GM19395 (cell line): ENCODE measurements at regions not wholly inside any gene's neighbourhood (a gene's known extent, or its start where the extent isn't known, plus 50 kb on each side); places are given as distances from the start of the nearest gene placed in this dataset.
"Not testable (repeated sequence)": the region's sequence is repeated elsewhere in the genome, so short reads cannot be mapped to it uniquely, and the experiment has no call there.

Experiments used
- ATAC-seq: cut with Tn5 transposase; IDR thresholded peaks from one replicate; pipeline ENCODE4 v1.9.1; 2021; ENCODE audit warnings: mild to moderate bottlenecking, moderate library complexity; ENCODE audit not compliant: unreplicated experiment

GRCh38 chr5:29238115-29238514, 1955.4 kb upstream of the CDH6 start:
- ATAC-seq: no peak

- ATAC-seq: no peak
Observed at GRCh38 chr5:29231154-29231553, 1962.3 kb upstream of the CDH6 start.

- ATAC-seq: no peak
Observed at GRCh38 chr5:29230591-29230990, 1962.9 kb upstream of the CDH6 start.

GRCh38 chr5:29229461-29229860, 1964.0 kb upstream of the CDH6 start:
- no peak for ATAC-seq

GRCh38 chr5:29218138-29218537, 1975.3 kb upstream of the CDH6 start:
- ATAC-seq: no peak

- ATAC-seq: no peak
Observed at GRCh38 chr5:29214839-29215238, 1978.6 kb upstream of the CDH6 start.

GRCh38 chr5:29213475-29213874, 1980.0 kb upstream of the CDH6 start:
- no peak for ATAC-seq

GRCh38 chr5:29208024-29208423, 1985.5 kb upstream of the CDH6 start:
- no peak for ATAC-seq

- ATAC-seq: no peak
Observed at GRCh38 chr5:29203049-29203448, 1990.4 kb upstream of the CDH6 start.

- ATAC-seq: no peak
Observed at GRCh38 chr5:29197631-29198454, 1995.6 kb upstream of the CDH6 start.

GRCh38 chr5:29193972-29194371, 1999.5 kb upstream of the CDH6 start:
- ATAC-seq: no peak

- not testable (repeated sequence) for ATAC-seq
Observed at GRCh38 chr5:29191269-29192048, 2002.0 kb upstream of the CDH6 start.

- not testable (repeated sequence) for ATAC-seq
Observed at GRCh38 chr5:29190398-29190797, 2003.1 kb upstream of the CDH6 start.

- not testable (repeated sequence) for ATAC-seq
Observed at GRCh38 chr5:29186380-29186779, 2007.1 kb upstream of the CDH6 start.

- ATAC-seq: no peak
Observed at GRCh38 chr5:29185558-29185957, 2007.9 kb upstream of the CDH6 start.

- ATAC-seq: no peak
Observed at GRCh38 chr5:29175774-29176173, 2017.7 kb upstream of the CDH6 start.

GRCh38 chr5:29170599-29170998, 2022.9 kb upstream of the CDH6 start:
- no peak for ATAC-seq

- ATAC-seq: no peak
Observed at GRCh38 chr5:29169886-29170285, 2023.6 kb upstream of the CDH6 start.

GRCh38 chr5:29162297-29162696, 2031.2 kb upstream of the CDH6 start:
- no peak for ATAC-seq

- ATAC-seq: no peak
Observed at GRCh38 chr5:29161399-29162291, 2031.8 kb upstream of the CDH6 start.

GRCh38 chr5:29157975-29158374, 2035.5 kb upstream of the CDH6 start:
- no peak for ATAC-seq
